ENCODE measurements at regions not wholly inside any gene's neighbourhood (a gene's known extent, or its start where the extent isn't known, plus 50 kb on each side); places are given as distances from the start of the nearest gene placed in this dataset.

GRCh38 chr10:124293616-124294449 is 124.9 kb downstream of the OAT start:
- Mint-ChIP-seq H3K27me3 (ENCODE audit: low read depth) (peaks cover 4% of the 10 kb centered on the region), H3K36me3 (ENCODE audit: insufficient read depth in 1 of 3, low read depth in 3 of 3) (no peaks in the 10 kb centered on the region), H3K9me3 (no peaks in the 10 kb centered on the region; a peak in 1 of 5 replicates), H3K4me1 (no peaks in the 10 kb centered on the region), H3K27ac (no peak overlapping the region), H3K4me3 (no peak overlapping the region)
- H3K9me3 ChIP-seq (ENCODE audit: control insufficient read depth, low read depth, low read length): no peaks in the 10 kb centered on the region
- H2BK5ac ChIP-seq (ENCODE audit: insufficient read length, low read length): no peak overlapping the region
- no peak overlapping the region for H4K8ac ChIP-seq (replicated peaks; ENCODE audit: insufficient read length, low read depth, low read length)
- WGBS (ENCODE audit: extremely low coverage, insufficient read length, low lambda C conversion rate): no CpG with 5 or more reads among the region's 22 CpGs
- H3K27me3 ChIP-seq (ENCODE audit: insufficient read depth, low read length): no peaks in the 10 kb centered on the region
- H3T11ph ChIP-seq (ENCODE audit: low read length): no peak overlapping the region
- TF ChIP-seq CTCF (conservative IDR thresholded peaks at IDR 0.05): no peak
- no peak overlapping the region for H4K91ac ChIP-seq (ENCODE audit: insufficient read length, low read depth, low read length)
- no peaks in the 10 kb centered on the region for H4K20me1 ChIP-seq (ENCODE audit: control insufficient read depth, insufficient read depth, insufficient read length)
- H3K4me2 ChIP-seq (ENCODE audit: insufficient read depth, insufficient read length, low read length): no peak overlapping the region
- no peak overlapping the region for H3K56ac ChIP-seq (ENCODE audit: insufficient read length, low read depth, low read length)
- H3K27ac ChIP-seq (ENCODE audit: insufficient read length, low read depth, low read length): no peak overlapping the region
- H3K23ac ChIP-seq (ENCODE audit: insufficient read length, low read depth, low read length): no peak overlapping the region
- H2BK120ac ChIP-seq (ENCODE audit: low read depth, low read length, poor library complexity, severe bottlenecking): no peak overlapping the region
- H3K4ac ChIP-seq (ENCODE audit: low read depth, low read length): no peak overlapping the region
- no peaks in the 10 kb centered on the region for H3K79me1 ChIP-seq (ENCODE audit: insufficient read depth, low read depth, low read length, poor library complexity, severe bottlenecking)
- peak; percentile 18 for DNase-seq
- no peak overlapping the region for H2BK15ac ChIP-seq (ENCODE audit: low read depth, low read length)
- H2AK5ac ChIP-seq (ENCODE audit: insufficient read length, low read length): no peak overlapping the region
- H3K18ac ChIP-seq (ENCODE audit: insufficient read length, low read depth, low read length): no peak overlapping the region
- no peaks in the 10 kb centered on the region for H3K23me2 ChIP-seq (ENCODE audit: insufficient read length, low read depth, low read length, poor library complexity, severe bottlenecking)
- no peaks in the 10 kb centered on the region for H3K79me2 ChIP-seq (ENCODE audit: insufficient read depth, low read length)
- H2BK20ac ChIP-seq (ENCODE audit: low read depth, low read length, poor library complexity, severe bottlenecking): no peak overlapping the region
- H3K14ac ChIP-seq (ENCODE audit: insufficient read depth, low read length): no peak overlapping the region
- no peak overlapping the region for H2AFZ ChIP-seq (ENCODE audit: low read length)
- H4K5ac ChIP-seq (ENCODE audit: insufficient read length, low read depth, low read length): no peak overlapping the region
- H2BK12ac ChIP-seq (ENCODE audit: insufficient read length, low read depth, low read length): no peak overlapping the region
- no peak overlapping the region for H3K9ac ChIP-seq (ENCODE audit: extremely low read depth, insufficient read length, low read length)
- H3K4me1 ChIP-seq (ENCODE audit: insufficient read depth, low read length): no peaks in the 10 kb centered on the region
